ENCODE measurements at regions not wholly inside any gene's neighbourhood (a gene's known extent, or its start where the extent isn't known, plus 50 kb on each side); places are given as distances from the start of the nearest gene placed in this dataset.

- Histone ChIP-seq H3K27ac (peak overlapping the region in 2 of 3 donors; percentile 7), H3K36me3 (no peaks in the 10 kb centered on the region), H3K4me3 (no peak overlapping the region), H3K27me3 (no peaks in the 10 kb centered on the region), H3K4me1 (peaks cover 0 to 31% (median 15%) of the 10 kb centered on the region in 4 donors), H3K9me3 (no peaks in the 10 kb centered on the region)
- no peak for DNase-seq
- peak in 2 of 4 donors; percentile 3 to 23 for ATAC-seq
- WGBS (ENCODE audit: insufficient coverage, low coverage, low lambda C conversion rate, missing lambda C conversion rate) = 84% methylated on average over 14 of the region's 24 CpGs
- intact Hi-C loops (cut with DNase I) = no loop called here
- no peak for TF ChIP-seq POLR2A (IDR thresholded peaks at IDR 0.05)
- TF ChIP-seq, protein P1, sequence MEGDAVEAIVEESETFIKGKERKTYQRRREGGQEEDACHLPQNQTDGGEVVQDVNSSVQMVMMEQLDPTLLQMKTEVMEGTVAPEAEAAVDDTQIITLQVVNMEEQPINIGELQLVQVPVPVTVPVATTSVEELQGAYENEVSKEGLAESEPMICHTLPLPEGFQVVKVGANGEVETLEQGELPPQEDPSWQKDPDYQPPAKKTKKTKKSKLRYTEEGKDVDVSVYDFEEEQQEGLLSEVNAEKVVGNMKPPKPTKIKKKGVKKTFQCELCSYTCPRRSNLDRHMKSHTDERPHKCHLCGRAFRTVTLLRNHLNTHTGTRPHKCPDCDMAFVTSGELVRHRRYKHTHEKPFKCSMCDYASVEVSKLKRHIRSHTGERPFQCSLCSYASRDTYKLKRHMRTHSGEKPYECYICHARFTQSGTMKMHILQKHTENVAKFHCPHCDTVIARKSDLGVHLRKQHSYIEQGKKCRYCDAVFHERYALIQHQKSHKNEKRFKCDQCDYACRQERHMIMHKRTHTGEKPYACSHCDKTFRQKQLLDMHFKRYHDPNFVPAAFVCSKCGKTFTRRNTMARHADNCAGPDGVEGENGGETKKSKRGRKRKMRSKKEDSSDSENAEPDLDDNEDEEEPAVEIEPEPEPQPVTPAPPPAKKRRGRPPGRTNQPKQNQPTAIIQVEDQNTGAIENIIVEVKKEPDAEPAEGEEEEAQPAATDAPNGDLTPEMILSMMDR (IDR thresholded peaks at IDR 0.05) = no peak
Measured at GRCh38 chr6:11370191-11371018, 137.9 kb upstream of the NEDD9 start.

DNA sequence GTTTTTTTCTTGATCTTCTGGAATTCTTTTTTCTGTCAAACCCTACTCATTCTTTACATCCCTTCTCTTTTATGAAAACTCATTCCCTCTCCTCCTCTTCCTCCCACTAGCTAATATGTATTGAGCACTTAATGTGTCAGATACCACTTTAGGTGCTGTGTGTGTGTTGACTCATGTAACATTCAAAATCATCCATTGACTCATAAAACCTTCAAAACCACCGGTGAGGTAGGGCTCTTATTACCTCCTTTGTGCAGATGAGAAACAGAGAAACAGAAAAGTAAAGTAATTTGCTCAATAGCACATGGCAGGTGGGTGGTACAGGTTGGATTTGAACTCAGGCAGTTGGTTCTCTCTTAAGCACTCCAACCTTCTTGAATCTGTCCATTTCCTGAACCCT is 136.3 kb upstream of the NEDD9 start:
- DNase-seq (no peak), ATAC-seq (no peak)
- no peaks in the 10 kb centered on the region for H3K36me3 ChIP-seq
- WGBS (ENCODE audit: insufficient coverage, low coverage, low lambda C conversion rate, missing lambda C conversion rate) = 56% methylated on average over 1 of the region's 1 CpG
- intact Hi-C loops (cut with DNase I) = no loop called here
- H3K9me3 ChIP-seq = no peaks in the 10 kb centered on the region
- no peak overlapping the region for H3K4me3 ChIP-seq
- TF ChIP-seq, protein P1 (IDR thresholded peaks at IDR 0.05) = no peak
- peak overlapping the region in 2 of 3 donors; percentile 87 to 91 for H3K27ac ChIP-seq
- H3K4me1 ChIP-seq = peaks cover 0 to 44% (median 21%) of the 10 kb centered on the region in 4 donors
- no peaks in the 10 kb centered on the region for H3K27me3 ChIP-seq

GRCh38 chr6:11368264-11368663 is 135.8 kb upstream of the NEDD9 start:
- ATAC-seq = no peak
- no peaks in the 10 kb centered on the region for H3K36me3 ChIP-seq
- DNase-seq = no peak
- no peaks in the 10 kb centered on the region for H3K9me3 ChIP-seq
- TF ChIP-seq, protein P1 (IDR thresholded peaks at IDR 0.05) = no peak
- no peak for TF ChIP-seq POLR2A (IDR thresholded peaks at IDR 0.05)
- H3K27me3 ChIP-seq = no peaks in the 10 kb centered on the region
- WGBS (ENCODE audit: insufficient coverage, low coverage, low lambda C conversion rate, missing lambda C conversion rate) = 95% methylated on average over 5 of the region's 5 CpGs
- H3K27ac ChIP-seq = peak overlapping the region; percentile 52 to 91 (median 87)
- intact Hi-C loops (cut with DNase I) = no loop called here
- H3K4me1 ChIP-seq = peaks cover 0 to 44% (median 21%) of the 10 kb centered on the region in 4 donors
- no peak overlapping the region for H3K4me3 ChIP-seq

DNA sequence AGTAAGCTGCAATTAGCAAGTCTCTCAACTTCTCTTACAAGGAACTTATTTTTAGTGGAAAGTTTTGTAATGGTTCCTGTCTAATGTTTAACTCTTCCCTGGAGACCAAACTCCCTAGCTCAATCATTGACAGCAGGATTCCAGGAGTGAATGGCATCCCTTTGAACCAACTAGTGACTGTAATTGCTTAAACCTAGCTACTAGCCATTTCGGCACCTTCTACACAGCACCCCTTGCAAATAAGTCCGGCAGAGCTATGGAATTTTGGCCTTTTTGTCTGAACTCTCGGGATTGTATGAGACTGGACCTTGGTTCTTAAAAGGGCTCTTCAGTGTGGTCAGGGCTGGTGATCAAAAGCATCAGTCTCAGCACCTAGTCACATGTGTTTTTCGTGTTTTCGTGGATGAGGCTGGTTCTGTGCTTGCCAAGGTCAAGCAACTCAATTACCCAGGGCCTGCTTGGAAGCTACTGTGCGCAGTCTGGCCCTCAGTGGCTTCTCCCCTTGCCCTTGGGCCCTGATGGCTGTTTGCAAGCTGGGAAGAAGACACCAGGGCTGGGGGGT is 135.3 kb upstream of the NEDD9 start:
- DNase-seq (peak in 1 of 3 donors; percentile 58), ATAC-seq (peak; percentile 62 to 79 (median 72))
- WGBS (ENCODE audit: insufficient coverage, low coverage, low lambda C conversion rate, missing lambda C conversion rate) = 34% methylated on average over 4 of the region's 6 CpGs
- Histone ChIP-seq H3K4me1 (peaks cover 0 to 44% (median 21%) of the 10 kb centered on the region in 4 donors), H3K27ac (peak overlapping the region; percentile 52 to 91 (median 87)), H3K36me3 (no peaks in the 10 kb centered on the region), H3K27me3 (no peaks in the 10 kb centered on the region), H3K9me3 (no peaks in the 10 kb centered on the region), H3K4me3 (no peak overlapping the region)
- intact Hi-C loops (cut with DNase I) = no loop called here
- peak; percentile 65 for TF ChIP-seq POLR2A (IDR thresholded peaks at IDR 0.05)
- TF ChIP-seq, protein P1 (IDR thresholded peaks at IDR 0.05) = no peak
